GM19372 (cell line): ENCODE measurements at regions not wholly inside any gene's neighbourhood (a gene's known extent, or its start where the extent isn't known, plus 50 kb on each side); places are given as distances from the start of the nearest gene placed in this dataset.

Experiments used
- ATAC-seq: cut with Tn5 transposase; IDR thresholded peaks from one replicate; pipeline ENCODE4 v1.9.1; 2021; ENCODE audit warnings: mild to moderate bottlenecking, low read depth, moderate library complexity; ENCODE audit not compliant: unreplicated experiment

DNA sequence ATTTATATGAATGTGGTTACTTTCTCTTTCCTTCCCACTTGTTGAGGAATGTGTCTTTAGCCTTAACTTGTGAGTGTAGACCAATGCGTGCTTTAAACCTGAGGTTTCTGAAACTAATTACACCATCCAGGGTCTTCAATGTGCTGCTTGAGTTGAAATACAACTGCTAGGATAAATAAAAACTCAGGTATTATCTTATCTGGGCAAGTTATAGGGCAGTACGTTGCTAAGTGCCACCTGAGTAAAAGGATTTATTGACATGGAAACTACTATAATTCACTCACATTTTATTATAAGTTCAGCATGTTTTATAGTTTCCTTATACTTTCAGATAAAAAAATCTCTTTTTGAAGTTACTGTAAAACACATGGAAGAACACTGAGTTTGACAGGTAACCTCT lies 1136.8 kb upstream of the NUDT12 start:
- no peak for ATAC-seq

DNA sequence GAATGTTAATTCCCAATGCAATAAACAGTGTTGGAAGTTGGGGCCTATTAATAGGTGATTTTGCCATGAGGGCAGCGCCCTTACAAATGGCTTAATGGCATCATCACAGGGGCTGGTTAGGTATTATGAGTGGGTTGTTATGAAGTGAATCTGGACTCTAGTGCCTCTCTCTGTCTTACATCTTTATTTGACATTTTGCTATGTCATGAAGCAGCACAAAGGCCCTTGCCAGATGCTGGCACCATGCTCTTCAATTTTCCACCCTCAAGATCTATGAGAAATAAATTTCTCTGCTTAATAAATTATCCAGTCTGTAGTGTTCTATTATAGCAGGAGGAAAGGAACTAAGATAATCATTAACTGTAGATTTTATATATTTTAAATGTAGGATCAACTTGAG lies 1098.7 kb upstream of the NUDT12 start:
- ATAC-seq, result no peak

DNA sequence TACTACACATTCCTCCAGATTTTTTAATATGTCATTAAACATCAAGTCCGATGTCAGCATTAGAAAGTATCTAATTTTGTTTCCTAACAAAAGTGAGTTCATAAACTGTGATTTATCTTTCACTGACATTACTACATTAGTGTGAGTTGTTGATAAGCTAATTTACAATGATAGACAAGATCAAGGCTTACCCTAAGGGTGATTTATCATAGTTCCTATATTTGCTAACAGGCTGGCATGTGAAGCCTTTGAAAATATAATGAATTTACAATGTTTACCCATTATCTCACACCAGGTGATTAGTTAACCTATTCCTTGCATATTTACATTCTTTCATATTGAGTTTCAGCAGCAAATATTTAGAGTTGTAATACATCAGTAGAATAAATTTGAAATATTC lies 1096.9 kb upstream of the NUDT12 start:
- ATAC-seq, result no peak

DNA sequence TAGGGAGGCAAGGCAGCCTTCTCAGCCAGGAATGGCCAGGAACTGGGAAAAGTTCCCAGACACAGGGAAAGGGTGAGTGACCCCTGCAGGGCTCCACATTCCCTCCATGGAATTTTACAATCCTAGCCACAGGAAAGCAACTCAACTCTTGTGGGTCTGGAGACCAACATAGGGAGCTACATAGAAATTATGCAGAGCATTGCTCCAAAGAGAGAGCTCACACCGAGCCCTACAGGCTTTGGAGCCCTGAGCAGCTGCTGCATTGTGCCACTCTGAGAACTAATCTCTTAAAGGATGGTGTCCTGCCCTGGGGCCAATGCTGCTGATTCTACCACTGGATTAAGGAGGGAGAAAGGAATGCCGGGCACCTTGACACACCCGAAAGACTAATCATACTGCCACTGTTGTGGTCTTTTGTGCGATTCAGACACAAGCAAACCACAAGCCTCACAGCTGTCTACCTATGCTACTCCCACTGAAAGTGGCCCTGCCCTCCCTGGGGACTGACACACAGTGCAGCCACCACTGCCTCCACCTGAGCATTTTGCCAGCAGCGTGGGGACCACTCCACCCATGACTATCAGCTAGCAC lies 1089.8 kb upstream of the NUDT12 start:
- ATAC-seq, result no peak

DNA sequence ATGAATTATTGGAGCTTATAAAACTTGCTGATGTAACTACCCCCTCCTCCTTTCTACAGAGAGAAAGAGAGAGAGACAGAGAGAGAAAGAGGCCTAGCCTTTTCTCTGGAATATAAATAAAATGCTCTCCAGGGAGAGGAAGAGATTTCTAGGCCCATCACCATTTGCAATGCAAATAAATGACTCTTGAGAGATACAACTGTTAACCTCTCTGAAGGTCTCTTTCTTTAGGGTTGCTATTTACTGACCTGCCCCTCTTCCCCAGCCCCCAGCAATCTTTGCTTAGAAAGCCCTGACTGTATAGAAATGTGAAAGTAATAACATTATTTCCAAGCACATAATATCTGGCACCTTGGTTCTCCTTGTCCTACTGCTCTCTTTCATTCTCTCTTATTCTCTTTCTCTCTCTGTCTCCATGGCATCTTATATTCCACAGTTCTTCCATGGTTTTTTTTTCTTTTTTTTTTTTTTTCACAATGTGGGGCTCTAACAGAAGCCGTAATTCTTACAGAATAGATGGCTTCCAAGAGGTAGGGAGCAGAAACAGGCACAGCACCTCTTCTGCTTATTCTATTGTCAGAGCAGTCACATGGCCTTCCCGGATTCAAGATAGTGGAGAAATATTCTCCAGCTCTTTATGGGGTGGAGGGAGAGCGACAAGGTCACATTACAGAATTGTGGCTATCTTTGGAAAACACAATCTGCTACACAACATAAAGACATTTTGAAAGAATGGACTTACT lies 1087.9 kb upstream of the NUDT12 start:
- ATAC-seq, result no peak

DNA sequence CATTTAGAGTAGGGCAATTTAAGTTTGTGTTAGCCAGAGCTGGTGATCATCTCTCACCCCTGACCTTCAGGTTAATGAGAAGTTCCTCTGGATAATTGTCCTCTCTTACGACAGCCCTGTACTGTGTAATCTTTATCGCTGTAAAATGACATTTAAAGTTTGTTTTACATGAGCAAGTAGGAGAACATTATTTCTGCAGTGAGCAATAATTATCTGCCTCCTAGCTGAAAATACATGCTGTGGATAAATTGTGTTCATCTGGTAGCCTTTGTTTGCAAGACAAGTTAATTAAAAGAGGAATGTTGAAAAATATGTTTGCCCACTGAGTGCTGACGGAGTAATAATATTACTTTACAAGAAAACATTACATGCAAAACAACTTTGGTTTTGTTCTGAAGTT lies 1083.8 kb upstream of the NUDT12 start:
- ATAC-seq, result no peak

DNA sequence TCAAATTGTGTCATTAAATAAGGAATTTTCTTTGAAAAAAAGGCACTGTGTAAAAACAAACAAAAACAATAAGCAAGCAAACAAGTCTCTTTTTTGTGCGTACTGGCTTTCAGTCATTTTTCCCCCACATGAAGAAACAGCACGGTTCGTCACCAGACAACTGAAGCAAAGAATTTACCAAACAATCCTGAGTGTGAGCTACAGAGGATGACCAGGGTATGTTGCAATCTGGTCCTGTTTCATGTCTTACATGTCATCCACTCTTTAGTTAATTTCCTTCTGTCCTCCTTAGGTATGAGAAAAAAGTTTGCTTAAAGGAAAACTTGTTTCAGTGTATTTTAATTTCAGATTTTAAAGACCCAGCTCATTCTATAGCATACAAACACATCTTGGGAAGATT lies 1080.7 kb upstream of the NUDT12 start:
- no peak for ATAC-seq

DNA sequence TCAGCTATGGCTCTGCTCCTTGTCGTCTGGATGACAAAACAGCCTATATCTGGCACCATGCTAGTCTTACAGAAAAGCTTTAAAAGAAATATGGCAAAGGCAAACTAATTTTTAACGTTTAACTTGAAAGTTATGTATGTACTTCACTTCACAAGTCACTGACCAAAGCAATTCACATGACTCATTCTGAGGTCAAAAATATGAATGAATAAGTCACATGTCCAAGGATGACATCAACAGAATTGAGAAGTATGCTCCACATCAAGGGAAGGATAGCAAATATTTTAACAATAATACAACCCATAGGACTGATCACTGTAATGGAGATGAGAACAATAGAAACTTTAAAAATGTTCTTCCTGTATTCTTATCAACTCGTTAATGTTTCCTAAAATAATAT lies 1072.6 kb upstream of the NUDT12 start:
- ATAC-seq, result no peak

DNA sequence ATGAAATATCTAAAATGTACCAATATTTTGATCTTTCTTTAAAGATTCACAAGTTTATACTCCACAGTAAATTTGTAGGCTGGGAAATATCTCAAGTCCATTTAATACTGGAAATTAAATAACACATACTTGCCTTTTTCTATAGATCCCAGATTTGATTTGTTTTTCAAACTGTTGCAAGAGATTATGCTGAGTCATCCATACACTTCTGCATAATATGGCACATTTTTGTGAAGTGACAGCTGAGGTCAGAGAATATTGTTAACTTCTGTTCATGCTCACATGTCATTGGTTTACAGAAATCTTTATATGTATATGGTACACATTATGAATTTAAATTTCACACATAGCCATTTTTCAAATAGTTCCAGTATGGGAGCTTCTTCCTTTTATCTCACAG lies 1066.3 kb upstream of the NUDT12 start:
- no peak for ATAC-seq

DNA sequence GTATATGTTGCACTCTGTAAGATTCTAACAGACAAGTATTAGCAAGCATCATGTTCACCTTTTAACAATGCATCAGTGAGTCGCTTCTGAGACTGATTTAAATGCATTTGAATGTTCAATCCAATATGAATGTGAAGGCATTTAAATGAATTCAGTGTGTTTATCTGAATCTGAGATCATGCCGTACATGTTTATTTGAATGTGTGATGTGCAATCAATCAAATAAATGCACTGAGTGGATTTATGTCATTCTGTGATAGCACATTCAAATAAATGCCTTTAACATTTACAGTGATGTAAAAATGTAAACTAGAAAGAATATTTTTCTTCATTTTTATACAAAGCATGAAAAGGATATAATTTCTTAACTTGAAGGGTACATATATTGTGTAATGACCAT lies 1063.5 kb upstream of the NUDT12 start:
- no peak for ATAC-seq

DNA sequence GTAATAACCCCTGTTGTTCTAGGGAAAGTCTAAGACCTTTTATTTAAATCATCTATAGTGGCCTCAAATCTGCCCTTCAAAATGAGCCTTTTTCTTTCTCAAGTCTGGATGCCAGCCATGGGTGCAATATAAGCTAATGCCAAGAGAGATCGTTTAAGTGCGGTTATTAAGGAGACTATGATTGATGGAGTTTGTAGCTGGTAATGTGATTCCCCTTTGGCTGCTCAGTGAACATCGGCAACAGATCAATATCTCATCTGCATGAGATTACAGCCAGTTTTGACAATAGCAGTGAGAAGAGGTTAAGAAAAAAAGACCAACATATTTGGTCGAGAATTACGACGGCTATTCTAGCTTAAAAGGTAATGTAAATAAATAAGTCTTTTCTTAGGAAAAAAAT lies 1049.4 kb upstream of the NUDT12 start:
- ATAC-seq, result no peak

DNA sequence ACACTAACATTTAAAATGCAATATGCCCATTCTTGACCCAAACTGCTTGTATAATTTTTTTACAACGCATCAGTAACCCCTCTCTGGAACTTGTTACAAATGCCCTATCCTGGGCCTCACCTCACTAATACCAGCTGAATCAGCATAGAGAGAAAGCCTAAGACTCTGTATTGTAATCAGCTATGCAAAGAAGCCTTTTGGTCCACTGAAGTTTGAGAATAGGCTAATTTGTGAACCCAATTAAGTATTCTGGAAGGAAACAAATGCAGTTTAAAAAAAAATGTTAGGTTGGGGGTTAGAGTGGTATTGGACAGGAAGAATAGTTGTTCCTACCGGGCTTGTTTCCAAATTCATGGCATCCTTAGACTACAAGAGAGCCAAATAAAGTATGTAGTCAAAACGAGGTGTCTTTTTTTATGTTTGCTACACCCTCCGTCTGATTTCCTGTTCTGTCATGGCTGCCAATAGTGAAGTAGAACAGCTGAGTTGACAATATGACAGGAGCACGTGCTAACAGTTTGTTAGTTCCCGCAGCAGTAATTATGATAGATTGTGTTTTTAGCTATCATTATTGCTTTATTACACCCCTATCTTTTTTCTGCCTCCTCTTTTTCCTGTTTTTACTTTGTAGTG lies 1048.7 kb upstream of the NUDT12 start:
- ATAC-seq, result no peak

DNA sequence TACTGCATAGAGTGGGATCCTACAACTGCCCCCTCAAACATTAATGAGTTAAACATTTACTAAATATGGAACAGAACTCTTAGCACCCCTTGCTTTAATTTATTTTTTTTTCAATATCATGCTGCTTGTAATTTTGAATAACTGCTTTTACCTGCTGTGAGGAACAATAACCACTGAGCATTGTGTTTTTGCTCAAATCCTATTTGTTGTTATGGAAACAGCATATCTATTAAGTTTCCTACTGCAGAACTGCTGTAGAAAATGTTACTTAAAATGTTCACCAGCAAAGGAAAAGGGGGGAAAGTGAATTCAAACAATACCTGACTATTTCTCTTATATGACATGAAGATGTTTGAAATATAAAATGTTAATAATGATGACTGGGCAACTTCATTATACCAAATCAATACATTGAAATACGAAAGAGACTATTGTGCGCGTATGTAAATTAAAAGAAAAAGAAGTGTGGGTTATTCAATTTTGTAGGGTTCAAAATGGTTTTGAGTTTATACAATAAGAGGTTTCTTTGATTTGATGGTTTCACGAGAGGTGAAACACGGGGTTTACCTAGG lies 1043.8 kb upstream of the NUDT12 start:
- no peak for ATAC-seq

DNA sequence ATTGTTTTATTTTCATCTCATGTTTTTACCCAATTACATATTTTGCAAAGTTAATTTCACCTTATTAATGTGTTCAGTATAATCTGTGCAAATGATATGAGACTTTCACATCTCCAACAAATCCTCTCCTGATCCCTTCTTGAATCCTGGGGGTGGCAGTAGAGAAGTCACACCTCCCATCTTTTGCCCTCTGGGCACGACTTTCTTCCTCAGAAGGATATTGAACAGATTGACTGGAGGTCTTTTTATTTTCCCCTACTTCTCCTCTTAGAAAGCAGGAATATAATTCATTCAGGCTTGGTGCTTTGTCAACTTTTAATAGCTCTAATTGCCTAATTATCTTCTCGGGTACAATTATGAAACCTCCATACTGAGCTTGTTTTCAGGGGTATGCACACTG lies 1037.1 kb upstream of the NUDT12 start:
- no peak for ATAC-seq

DNA sequence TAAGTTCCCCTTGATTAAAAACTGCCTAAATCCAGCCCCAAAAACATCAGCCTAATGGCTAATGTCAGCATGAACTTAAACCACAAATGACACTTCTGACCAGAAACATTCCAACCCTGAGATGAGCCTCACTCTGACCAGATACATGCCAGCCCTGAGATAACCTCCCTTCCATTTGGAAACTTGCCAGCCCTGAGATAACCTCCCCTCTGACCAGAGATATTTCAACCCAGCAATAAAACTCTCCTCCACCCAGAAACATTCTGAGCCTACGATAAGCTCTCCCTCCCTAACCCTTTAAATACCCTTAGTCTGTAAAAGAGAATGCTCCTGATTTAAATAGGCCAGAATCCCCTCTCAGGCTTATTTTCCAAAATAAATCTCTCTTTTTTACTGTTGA lies 1035.7 kb upstream of the NUDT12 start:
- no peak for ATAC-seq

DNA sequence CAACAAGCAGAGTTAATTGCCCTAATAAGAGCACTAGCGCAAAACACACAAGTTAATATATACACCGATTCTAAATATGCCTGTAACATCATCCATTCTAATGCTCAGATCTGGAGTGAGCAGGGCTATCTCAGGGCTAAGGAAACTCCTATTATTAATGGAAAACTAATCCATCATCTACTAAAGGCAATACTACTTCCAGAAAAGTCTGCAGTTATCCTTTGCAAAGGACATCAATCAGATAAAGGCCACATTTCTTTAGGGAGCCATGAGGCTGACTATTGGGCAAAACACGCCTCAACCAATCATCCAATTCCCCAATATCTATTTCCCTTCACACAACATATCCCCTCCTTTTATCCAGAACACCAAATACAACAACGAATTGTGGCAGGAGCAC lies 1032.3 kb upstream of the NUDT12 start:
- no peak for ATAC-seq

DNA sequence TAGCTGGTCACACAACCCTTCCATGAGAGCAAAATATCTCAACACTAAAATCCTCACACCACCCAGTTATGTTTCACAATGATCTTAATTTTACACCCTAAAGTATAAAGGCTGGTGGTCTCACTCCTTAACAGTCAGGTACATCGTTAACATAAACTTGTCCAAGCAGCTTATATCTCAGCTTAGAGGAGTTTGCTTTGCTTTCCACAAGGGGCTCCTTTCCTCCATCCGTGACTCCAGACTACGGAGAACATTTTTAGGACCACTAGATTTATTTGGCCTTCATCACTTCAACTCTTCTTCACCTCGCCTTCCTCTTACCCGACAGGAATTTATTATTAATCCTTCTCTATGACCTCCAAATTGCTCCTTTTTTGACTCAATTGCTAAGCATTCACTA lies 1014.1 kb upstream of the NUDT12 start:
- ATAC-seq, result no peak

DNA sequence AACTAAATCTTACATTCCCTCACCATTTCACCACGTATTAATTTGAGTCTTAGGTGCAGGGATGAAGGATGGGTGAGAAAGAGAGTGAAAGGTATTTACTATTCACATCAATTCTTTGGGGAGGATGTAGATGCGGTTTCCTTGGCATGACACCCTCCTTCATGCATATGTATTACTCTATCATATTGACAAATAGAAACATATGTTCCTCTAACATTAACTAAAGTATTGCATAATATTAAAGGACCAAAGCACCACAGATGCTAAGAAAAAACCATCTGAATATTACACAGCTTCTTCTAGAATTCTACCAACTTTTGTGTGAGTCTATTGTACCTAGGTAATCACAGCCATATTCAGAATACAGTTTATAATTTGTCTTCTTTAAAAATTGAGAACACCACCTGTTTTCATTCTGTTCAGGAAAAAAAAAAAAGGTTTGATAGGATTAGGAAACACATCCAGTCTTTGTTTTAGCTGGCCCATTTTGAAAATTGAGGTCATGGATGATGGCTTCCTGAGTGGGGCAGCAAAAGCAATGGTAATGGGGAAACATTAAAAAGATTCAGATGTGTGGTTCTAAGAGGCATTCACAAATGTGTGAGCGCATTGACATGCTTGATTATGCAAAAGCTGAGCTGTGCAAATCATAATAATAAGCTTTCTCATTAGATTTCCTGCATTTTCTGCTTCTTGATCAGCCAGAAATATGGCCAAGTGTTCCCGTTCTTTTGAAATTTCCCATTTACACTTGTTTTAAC lies 1011.5 kb upstream of the NUDT12 start:
- no peak for ATAC-seq

DNA sequence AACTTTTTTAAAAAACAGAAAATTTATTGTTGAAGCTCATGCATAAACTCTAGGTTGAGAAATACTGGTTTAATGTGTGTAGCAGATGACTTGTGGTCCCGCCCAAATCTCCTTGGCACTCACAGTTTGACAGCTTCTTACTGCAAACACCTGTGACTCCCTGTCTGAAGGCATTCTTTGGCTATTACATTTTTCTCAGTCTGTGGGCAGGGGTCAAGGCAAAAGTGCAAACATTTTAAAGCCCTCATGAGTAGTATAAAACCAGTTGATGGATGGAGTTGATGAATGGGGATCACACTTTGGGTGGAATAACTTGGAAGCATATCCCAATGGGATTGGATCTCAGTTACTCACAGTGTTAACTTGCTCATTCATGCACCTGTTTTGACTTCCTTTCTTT lies 1007.0 kb upstream of the NUDT12 start:
- no peak for ATAC-seq

DNA sequence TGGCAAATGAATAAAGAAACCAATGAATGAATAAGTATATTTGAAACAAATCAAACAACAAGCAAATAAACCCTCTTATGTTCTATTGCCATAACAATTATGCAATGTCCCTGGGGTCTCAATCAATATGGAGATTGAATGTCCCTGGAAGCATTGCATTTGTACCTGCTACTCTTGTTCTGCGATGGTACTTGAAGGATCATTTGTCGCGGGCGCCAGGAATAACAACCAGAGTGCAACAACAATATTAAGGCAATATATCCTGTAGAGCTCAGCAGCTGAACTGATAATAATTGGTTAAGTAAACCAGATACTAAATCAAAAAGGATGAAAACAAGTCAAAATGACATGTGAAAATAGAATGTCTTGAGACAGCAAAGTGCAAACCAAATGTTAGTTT lies 1001.9 kb upstream of the NUDT12 start:
- no peak for ATAC-seq

DNA sequence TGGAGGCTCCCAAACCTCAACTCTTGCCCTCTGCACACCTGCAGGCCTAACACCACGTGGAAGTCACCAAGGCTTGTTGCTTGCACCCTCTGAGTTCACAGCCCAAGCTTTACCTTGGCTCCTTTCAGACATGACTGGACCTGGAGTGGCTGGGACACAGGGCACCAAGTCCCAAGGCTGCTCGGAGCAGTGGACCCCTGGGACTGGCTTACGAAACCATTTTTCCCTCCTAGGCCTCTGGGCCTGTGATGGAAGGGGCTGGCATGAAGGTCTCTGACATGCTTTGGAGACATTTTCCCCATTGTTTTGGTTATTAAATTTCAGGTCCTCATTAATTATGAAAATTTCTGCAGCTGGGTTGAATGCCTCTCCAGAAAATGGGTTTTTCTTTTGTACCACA lies 994.4 kb upstream of the NUDT12 start:
- ATAC-seq, result no peak
